Activated B cell treated with CpG ODN at 0.5 μM for 24 hours (primary cell): ENCODE measurements at regions not wholly inside any gene's neighbourhood (a gene's known extent, or its start where the extent isn't known, plus 50 kb on each side); places are given as distances from the start of the nearest gene placed in this dataset.

Source experiments
- ATAC-seq: fragments of 200-7000 bp; cut with Tn5 transposase; one replicate; pipeline ENCODE4 v1.10.0; 2021; ENCODE audit warnings: low read depth, mild to moderate bottlenecking, moderate library complexity
- CTCF ChIA-PET: fragments of 350-600 bp; sonication (Branson Sonifier 250); formaldehyde crosslinking; loops from one replicate; lab custom pipeline; 2021; ENCODE audit warnings: antibody characterized with exemption; lab: Charles Lee
- POLR2A ChIA-PET: fragments of 350-600 bp; sonication (Branson Sonifier 250); formaldehyde crosslinking; loops from one replicate; lab custom pipeline; 2021; ENCODE audit warnings: antibody characterized with exemption; lab: Charles Lee
- DNase-seq: peaks from one replicate; pipeline ENCODE4 v3.0.0; 2022
- H3K27ac Mint-ChIP-seq: one replicate; pipeline ENCODE4 v1.8.0; 2020; ENCODE audit warnings: mixed read lengths
- H3K27me3 Mint-ChIP-seq: one replicate; pipeline ENCODE4 v1.8.0; 2021; ENCODE audit warnings: mixed read lengths
- H3K36me3 Mint-ChIP-seq: one replicate; pipeline ENCODE4 v1.8.0; 2021; ENCODE audit warnings: low read depth, mixed read lengths
- H3K4me1 Mint-ChIP-seq: one replicate; pipeline ENCODE4 v1.8.0; 2021; ENCODE audit warnings: mixed read lengths
- H3K4me3 Mint-ChIP-seq: one replicate; pipeline ENCODE4 v1.8.0; 2020; ENCODE audit warnings: mild to moderate bottlenecking, mixed read lengths
- H3K9me3 Mint-ChIP-seq: one replicate; pipeline ENCODE4 v1.8.0; 2020; ENCODE audit warnings: mixed read lengths
- intact Hi-C: fragments of 100-400 bp; cut with micrococcal nuclease; formaldehyde crosslinking; loops from one replicate; pipeline ENCODE4 v1.15.1; 2024
- TF ChIP-seq, protein P1 (sequence below): fragments of 200-600 bp; IDR thresholded peaks from one replicate; pipeline ENCODE4 v1.8.0; 2022; ENCODE audit warnings: antibody characterized with exemption, mild to moderate bottlenecking

DNA sequence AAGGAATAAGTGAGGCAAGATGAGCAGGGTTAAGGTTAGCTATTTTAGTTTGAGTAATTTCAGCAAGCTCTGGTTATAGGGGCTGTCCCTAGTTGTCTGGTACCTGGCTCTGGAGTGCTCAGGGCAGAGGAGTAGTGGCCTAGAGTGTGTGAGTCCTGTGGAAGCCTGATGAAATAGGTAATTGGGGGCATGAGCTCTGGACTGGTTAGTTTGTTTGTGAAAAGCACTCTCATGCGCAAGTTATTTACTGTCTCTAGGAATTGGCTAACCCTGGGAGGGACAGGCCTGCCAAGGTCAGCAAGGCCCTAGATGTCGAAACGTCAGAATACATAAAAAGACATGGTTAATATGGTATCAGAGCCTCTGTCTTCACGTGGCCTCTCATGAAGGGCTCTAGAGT lies 900.1 kb downstream of the PCDH17 start:
- Mint-ChIP-seq H3K36me3 (no peaks in the 10 kb centered on the region), H3K27ac (no peak overlapping the region), H3K27me3 (no peaks in the 10 kb centered on the region), H3K4me3 (no peak overlapping the region), H3K4me1 (no peaks in the 10 kb centered on the region), H3K9me3 (peaks cover 8% of the 10 kb centered on the region)
- intact Hi-C loops: no loop called here
- ChIA-PET POLR2A (no interaction called here), CTCF (no interaction called here)
- DNase-seq: no peak
- TF ChIP-seq, protein P1, sequence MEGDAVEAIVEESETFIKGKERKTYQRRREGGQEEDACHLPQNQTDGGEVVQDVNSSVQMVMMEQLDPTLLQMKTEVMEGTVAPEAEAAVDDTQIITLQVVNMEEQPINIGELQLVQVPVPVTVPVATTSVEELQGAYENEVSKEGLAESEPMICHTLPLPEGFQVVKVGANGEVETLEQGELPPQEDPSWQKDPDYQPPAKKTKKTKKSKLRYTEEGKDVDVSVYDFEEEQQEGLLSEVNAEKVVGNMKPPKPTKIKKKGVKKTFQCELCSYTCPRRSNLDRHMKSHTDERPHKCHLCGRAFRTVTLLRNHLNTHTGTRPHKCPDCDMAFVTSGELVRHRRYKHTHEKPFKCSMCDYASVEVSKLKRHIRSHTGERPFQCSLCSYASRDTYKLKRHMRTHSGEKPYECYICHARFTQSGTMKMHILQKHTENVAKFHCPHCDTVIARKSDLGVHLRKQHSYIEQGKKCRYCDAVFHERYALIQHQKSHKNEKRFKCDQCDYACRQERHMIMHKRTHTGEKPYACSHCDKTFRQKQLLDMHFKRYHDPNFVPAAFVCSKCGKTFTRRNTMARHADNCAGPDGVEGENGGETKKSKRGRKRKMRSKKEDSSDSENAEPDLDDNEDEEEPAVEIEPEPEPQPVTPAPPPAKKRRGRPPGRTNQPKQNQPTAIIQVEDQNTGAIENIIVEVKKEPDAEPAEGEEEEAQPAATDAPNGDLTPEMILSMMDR: no peak
- no peak for ATAC-seq

DNA sequence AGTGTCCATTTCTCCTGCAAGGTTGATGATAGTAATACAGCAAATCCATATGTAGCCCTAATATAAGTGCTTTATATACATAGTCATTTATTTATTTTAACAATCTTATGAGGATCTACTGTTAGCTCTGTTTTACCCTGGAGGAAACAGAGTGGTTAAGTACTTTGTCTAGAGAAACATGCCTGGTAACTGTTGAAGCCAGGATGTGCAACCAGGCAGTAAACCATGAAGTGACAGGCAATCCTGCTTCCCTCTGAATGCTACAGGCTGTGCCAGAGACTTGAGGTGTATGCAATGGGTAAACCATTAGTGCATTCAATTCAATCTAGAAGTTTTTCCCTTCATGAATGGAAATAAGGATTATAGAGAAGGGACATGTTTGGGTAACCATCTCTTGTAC lies 911.0 kb downstream of the PCDH17 start:
- Mint-ChIP-seq H3K9me3 (peaks cover 4% of the 10 kb centered on the region), H3K27ac (no peak overlapping the region), H3K36me3 (no peaks in the 10 kb centered on the region), H3K4me1 (no peaks in the 10 kb centered on the region), H3K27me3 (no peaks in the 10 kb centered on the region), H3K4me3 (no peak overlapping the region)
- TF ChIP-seq, protein P1: no peak
- CTCF ChIA-PET: no interaction called here
- POLR2A ChIA-PET: no interaction called here
- no peak for ATAC-seq
- no peak for DNase-seq
- intact Hi-C loops: no loop called here

DNA sequence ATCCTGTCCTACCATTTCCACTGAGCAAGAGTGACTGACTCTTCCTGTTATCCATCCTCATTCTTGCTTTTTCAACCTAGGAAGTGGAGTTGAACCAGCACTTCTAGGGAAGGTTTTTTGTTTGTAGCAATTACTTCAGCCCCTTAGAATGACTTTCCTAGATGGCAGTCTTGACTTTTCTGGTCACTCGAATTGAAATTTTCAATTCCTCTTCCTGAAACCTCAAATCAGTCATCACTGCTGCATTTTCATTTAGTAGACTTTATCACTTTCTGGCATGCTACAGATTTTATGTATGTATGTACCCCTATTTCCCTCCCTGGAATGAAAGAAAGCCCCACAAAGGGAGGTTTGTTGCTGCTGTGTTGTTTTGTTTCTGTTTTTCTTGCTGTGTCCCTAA lies 915.9 kb downstream of the PCDH17 start:
- TF ChIP-seq, protein P1: no peak
- no peaks in the 10 kb centered on the region for H3K9me3 Mint-ChIP-seq
- CTCF ChIA-PET: no interaction called here
- intact Hi-C loops: no loop called here
- no peaks in the 10 kb centered on the region for H3K27me3 Mint-ChIP-seq
- ATAC-seq (no peak), DNase-seq (no peak)
- H3K4me1 Mint-ChIP-seq: no peaks in the 10 kb centered on the region
- POLR2A ChIA-PET: no interaction called here
- H3K36me3 Mint-ChIP-seq: no peaks in the 10 kb centered on the region
- H3K4me3 Mint-ChIP-seq: no peak overlapping the region
- H3K27ac Mint-ChIP-seq: no peak overlapping the region

DNA sequence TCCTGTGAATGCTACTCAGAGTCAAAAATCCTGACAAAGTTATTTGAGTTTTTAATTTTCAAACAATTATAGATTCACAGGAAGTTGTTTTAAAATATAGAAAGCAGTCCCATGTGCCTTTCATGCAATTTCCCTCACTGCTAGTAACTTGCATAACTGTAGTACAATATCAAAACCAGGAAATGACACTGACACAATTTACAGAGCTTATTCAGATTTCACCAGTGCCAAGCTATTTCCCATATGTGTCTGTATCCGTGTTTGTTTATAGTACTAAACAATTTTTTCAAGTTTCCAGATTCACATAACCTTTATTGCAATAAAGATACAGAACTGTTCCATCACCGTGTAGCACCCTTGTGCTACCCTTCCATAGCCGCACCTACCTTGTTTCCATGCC lies 934.6 kb downstream of the PCDH17 start:
- ATAC-seq: no peak
- CTCF ChIA-PET: no interaction called here
- H3K4me1 Mint-ChIP-seq: no peaks in the 10 kb centered on the region
- H3K27ac Mint-ChIP-seq: no peak overlapping the region
- TF ChIP-seq, protein P1: no peak
- no peaks in the 10 kb centered on the region for H3K27me3 Mint-ChIP-seq
- H3K4me3 Mint-ChIP-seq: no peak overlapping the region
- H3K36me3 Mint-ChIP-seq: no peaks in the 10 kb centered on the region
- POLR2A ChIA-PET: no interaction called here
- H3K9me3 Mint-ChIP-seq: peaks cover 2% of the 10 kb centered on the region
- intact Hi-C loops: no loop called here
- DNase-seq: no peak

DNA sequence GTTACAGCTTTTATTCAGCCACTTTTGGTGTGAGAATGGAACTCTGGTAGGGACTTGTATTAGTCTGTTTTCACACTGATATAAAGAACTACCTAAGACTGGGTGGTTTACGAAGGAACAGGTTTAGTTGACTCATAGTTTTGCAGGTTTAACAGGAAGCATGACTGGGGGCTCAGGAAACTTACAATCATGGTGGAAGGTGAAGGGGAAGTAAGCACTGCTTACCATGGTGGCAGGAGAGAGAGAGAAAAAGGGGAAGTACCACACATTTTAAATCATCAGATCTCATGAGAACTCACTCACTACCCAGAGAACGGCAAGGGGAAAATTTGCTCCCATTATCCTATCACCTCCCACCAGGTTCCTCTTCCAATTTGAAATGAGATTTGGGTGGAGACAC lies 942.2 kb downstream of the PCDH17 start:
- no peak for DNase-seq
- no peak overlapping the region for H3K27ac Mint-ChIP-seq
- POLR2A ChIA-PET: no interaction called here
- H3K4me1 Mint-ChIP-seq: no peaks in the 10 kb centered on the region
- intact Hi-C loops: no loop called here
- H3K4me3 Mint-ChIP-seq: no peak overlapping the region
- CTCF ChIA-PET: no interaction called here
- no peaks in the 10 kb centered on the region for H3K36me3 Mint-ChIP-seq
- ATAC-seq: no peak
- TF ChIP-seq, protein P1: no peak
- peaks cover 15% of the 10 kb centered on the region for H3K9me3 Mint-ChIP-seq
- H3K27me3 Mint-ChIP-seq: no peaks in the 10 kb centered on the region
